ENCODE measurements at regions not wholly inside any gene's neighbourhood (a gene's known extent, or its start where the extent isn't known, plus 50 kb on each side); places are given as distances from the start of the nearest gene placed in this dataset.
"Not testable (repeated sequence)": the region's sequence is repeated elsewhere in the genome, so short reads cannot be mapped to it uniquely, and the experiment has no call there.

- DNase-seq, result no peak
Measured at GRCh38 chr11:36748836-36749235, 150.8 kb upstream of the RAG2 start.

- peak; percentile 86 for DNase-seq
Measured at GRCh38 chr11:36746886-36747710, 149.1 kb upstream of the RAG2 start.

GRCh38 chr11:36744375-36745168 is 146.5 kb upstream of the RAG2 start:
- DNase-seq, result peak; percentile 67

GRCh38 chr11:36743039-36743438 is 145.0 kb upstream of the RAG2 start:
- DNase-seq, result no peak

GRCh38 chr11:36741515-36741914 is 143.5 kb upstream of the RAG2 start:
- DNase-seq, result no peak

GRCh38 chr11:36738292-36738861 is 140.3 kb upstream of the RAG2 start:
- no peak for DNase-seq

GRCh38 chr11:36736103-36736502 is 138.1 kb upstream of the RAG2 start:
- no peak for DNase-seq

- not testable (repeated sequence) for DNase-seq
Measured at GRCh38 chr11:36733721-36734120, 135.7 kb upstream of the RAG2 start.

- DNase-seq, result no peak
Measured at GRCh38 chr11:36730761-36731160, 132.7 kb upstream of the RAG2 start.

GRCh38 chr11:36729825-36730224 is 131.8 kb upstream of the RAG2 start:
- DNase-seq, result no peak

GRCh38 chr11:36726420-36726819 is 128.4 kb upstream of the RAG2 start:
- DNase-seq, result no peak

GRCh38 chr11:36724742-36725385 is 126.8 kb upstream of the RAG2 start:
- DNase-seq, result no peak

GRCh38 chr11:36722421-36722820 is 124.4 kb upstream of the RAG2 start:
- DNase-seq, result no peak

GRCh38 chr11:36719358-36720107 is 121.5 kb upstream of the RAG2 start:
- DNase-seq, result no peak

- DNase-seq, result no peak
Measured at GRCh38 chr11:36718451-36718850, 120.4 kb upstream of the RAG2 start.

- DNase-seq, result no peak
Measured at GRCh38 chr11:36713715-36714114, 115.7 kb upstream of the RAG2 start.

GRCh38 chr11:36711104-36711825 is 113.2 kb upstream of the RAG2 start:
- no peak for DNase-seq

All from fibroblast of skin of back (primary cell).